CD14-positive monocyte (primary cell): ENCODE measurements at regions not wholly inside any gene's neighbourhood (a gene's known extent, or its start where the extent isn't known, plus 50 kb on each side); places are given as distances from the start of the nearest gene placed in this dataset.
A peak's percentile ranks its signal among the peaks of the same experiment; 100 is the strongest.

Source experiments
- DNase-seq, 3 donors: peaks; one replicate each; pipeline ENCODE4 v3.0.0-alpha.2; 2011 to 2022
- H2AFZ ChIP-seq: 2 replicates; pipeline ENCODE4 v1.6.0; 2012; ENCODE audit warnings: mild to moderate bottlenecking, low read depth, low read length, inconsistent platforms; ENCODE audit not compliant: insufficient read depth, poor library complexity, severe bottlenecking
- H3K27ac ChIP-seq, 2 donors: 1 replicate in 1 of 2; 2 replicates in 1 of 2; pipeline ENCODE4 v1.5.1; 2012 to 2013; ENCODE audit warnings: low read length in 2 of 2, control low read depth in 1 of 2, inconsistent platforms in 1 of 2, low read depth in 1 of 2, mild to moderate bottlenecking in 1 of 2
- H3K27me3 ChIP-seq, 2 donors: one replicate each; pipeline versions ENCODE4 v1.6.0 to v1.6.1; 2011 to 2013; ENCODE audit warnings: low read length in 2 of 2; ENCODE audit not compliant: control insufficient read depth in 2 of 2, insufficient read depth in 2 of 2
- H3K36me3 ChIP-seq, 2 donors: replicated peaks in 1 of 2; 1 replicate in 1 of 2; 2 replicates in 1 of 2; pipeline versions ENCODE4 v1.5.1 to v1.6.1; 2012 to 2013; ENCODE audit warnings: low read length in 2 of 2, control low read depth in 1 of 2, inconsistent platforms in 1 of 2, mild to moderate bottlenecking in 1 of 2; ENCODE audit not compliant: insufficient read depth in 2 of 2, control insufficient read depth in 1 of 2
- H3K4me1 ChIP-seq, 2 donors: 1 replicate in 1 of 2; 2 replicates in 1 of 2; pipeline versions ENCODE4 v1.5.1 to v1.6.1; 2012 to 2013; ENCODE audit warnings: low read length in 2 of 2, control low read depth in 1 of 2, inconsistent platforms in 1 of 2, mild to moderate bottlenecking in 1 of 2, moderate library complexity in 1 of 2; ENCODE audit not compliant: insufficient read depth in 2 of 2, control insufficient read depth in 1 of 2
- H3K4me2 ChIP-seq: replicated peaks from 2 replicates; pipeline ENCODE3; 2012; ENCODE audit warnings: low read length, moderate library complexity, mild to moderate bottlenecking; ENCODE audit not compliant: poor library complexity, severe bottlenecking; ENCODE audit errors: extremely low read depth
- H3K4me3 ChIP-seq, 3 experiments: fragments of 200-600 bp in 1 of 3; sonication (generic) in 1 of 3; replicated peaks in 1 of 3; 1 replicate in 2 of 3; 2 replicates in 1 of 3; pipeline ENCODE4 v1.5.1; 2011 to 2013; ENCODE audit warnings: low read length in 3 of 3, mild to moderate bottlenecking in 3 of 3, control low read depth in 2 of 3, low read depth in 2 of 3, inconsistent platforms in 1 of 3, moderate library complexity in 1 of 3
- H3K79me2 ChIP-seq: 2 replicates; pipeline ENCODE4 v1.6.0; 2012; ENCODE audit warnings: mild to moderate bottlenecking, control low read depth, inconsistent platforms, low read length, moderate library complexity; ENCODE audit not compliant: insufficient read depth
- H3K9ac ChIP-seq: 2 replicates; pipeline ENCODE4 v1.6.0; 2017; ENCODE audit warnings: low read length, mild to moderate bottlenecking; ENCODE audit not compliant: insufficient read depth, poor library complexity, severe bottlenecking
- H3K9me3 ChIP-seq, 2 donors: replicated peaks in 1 of 2; 1 replicate in 1 of 2; 2 replicates in 1 of 2; pipeline versions ENCODE4 v1.5.1 to v1.6.1; 2012 to 2013; ENCODE audit warnings: low read length in 2 of 2, control low read depth in 1 of 2; ENCODE audit not compliant: control insufficient read depth in 1 of 2, insufficient read depth in 1 of 2
- H4K20me1 ChIP-seq: 2 replicates; pipeline ENCODE4 v1.6.0; 2012; ENCODE audit warnings: mild to moderate bottlenecking, low read length, control low read depth, moderate library complexity; ENCODE audit not compliant: insufficient read depth
- H3K27ac Mint-ChIP-seq, 7 donors: one replicate each; pipeline ENCODE4 v1.8.0; 2020; ENCODE audit warnings: mild to moderate bottlenecking in 7 of 7, mixed read lengths in 7 of 7, moderate library complexity in 6 of 7, inconsistent platforms in 2 of 7
- H3K27me3 Mint-ChIP-seq, 3 donors: one replicate each; pipeline ENCODE4 v1.8.0; 2021 to 2022; ENCODE audit warnings: low read depth in 3 of 3, mild to moderate bottlenecking in 3 of 3, mixed read lengths in 3 of 3, moderate library complexity in 3 of 3, inconsistent platforms in 1 of 3
- H3K36me3 Mint-ChIP-seq, 2 donors: one replicate each; pipeline ENCODE4 v1.8.0; 2020; ENCODE audit warnings: mixed read lengths in 2 of 2, inconsistent platforms in 1 of 2, mild to moderate bottlenecking in 1 of 2
- H3K4me1 Mint-ChIP-seq: one replicate; pipeline ENCODE4 v1.8.0; 2020; ENCODE audit warnings: mild to moderate bottlenecking, mixed read lengths
- H3K4me3 Mint-ChIP-seq, 2 donors: one replicate each; pipeline ENCODE4 v1.8.0; 2020; ENCODE audit warnings: mild to moderate bottlenecking in 2 of 2, mixed read lengths in 2 of 2, moderate library complexity in 1 of 2
- H3K9me3 Mint-ChIP-seq, 7 donors: one replicate each; pipeline ENCODE4 v1.8.0; 2020 to 2022; ENCODE audit warnings: mixed read lengths in 7 of 7, mild to moderate bottlenecking in 6 of 7, moderate library complexity in 6 of 7, inconsistent platforms in 2 of 7
- CTCF ChIP-seq: fragments of 200-600 bp; IDR thresholded peaks from one replicate; pipeline ENCODE4 v1.8.0; 2022; ENCODE audit warnings: antibody characterized with exemption, mild to moderate bottlenecking
- WGBS: methylation state at CpG from one replicate; pipeline ENCODE4 v1.1.5; 2013; ENCODE audit warnings: missing lambda C conversion rate; ENCODE audit not compliant: insufficient coverage; 5-methylcytosine and 5-hydroxymethylcytosine counted together
- intact Hi-C, 2 donors: fragments of 100-400 bp; cut with micrococcal nuclease; formaldehyde crosslinking; loops; one replicate each; pipeline versions ENCODE4 v1.15.0 to v1.15.1; 2023

- Mint-ChIP-seq H3K27ac (no peak overlapping the region), H3K27me3 (peaks cover 1 to 3% (median 2%) of the 10 kb centered on the region in 3 donors), H3K4me1 (peaks cover 11% of the 10 kb centered on the region), H3K4me3 (no peak overlapping the region), H3K36me3 (no peaks in the 10 kb centered on the region), H3K9me3 (peaks cover 0 to 4% (median 0%) of the 10 kb centered on the region in 7 donors)
- peaks cover 7 to 15% of the 10 kb centered on the region in 2 donors for H3K4me1 ChIP-seq
- H3K4me3 ChIP-seq, result no peak overlapping the region
- no peaks in the 10 kb centered on the region for H3K36me3 ChIP-seq
- no peaks in the 10 kb centered on the region for H4K20me1 ChIP-seq
- intact Hi-C loops, result no loop called here
- no peaks in the 10 kb centered on the region for H3K27me3 ChIP-seq
- TF ChIP-seq CTCF, result no peak
- H3K27ac ChIP-seq, result no peak overlapping the region
- 100% methylated on average over 4 of the region's 7 CpGs for WGBS
- H2AFZ ChIP-seq, result no peak overlapping the region
- H3K4me2 ChIP-seq, result no peak overlapping the region
- no peaks in the 10 kb centered on the region for H3K9me3 ChIP-seq
- DNase-seq, result no peak
- H3K79me2 ChIP-seq, result no peaks in the 10 kb centered on the region
- H3K9ac ChIP-seq, result no peak overlapping the region
Observed at GRCh38 chr16:6828690-6829089, 504.0 kb upstream of the RBFOX1 start.

- no peaks in the 10 kb centered on the region for H3K36me3 Mint-ChIP-seq
Observed at GRCh38 chr16:6827931-6828330, 504.7 kb upstream of the RBFOX1 start.

More at GRCh38 chr16:6827931-6828330, 504.7 kb upstream of the RBFOX1 start:
- no peak overlapping the region for H3K9ac ChIP-seq
- 0% methylated on average over 1 of the region's 1 CpG for WGBS
- no peak for DNase-seq
- peaks cover 2 to 3% (median 2%) of the 10 kb centered on the region in 3 donors for H3K27me3 Mint-ChIP-seq
- H3K4me3 Mint-ChIP-seq, result peak overlapping the region in 1 of 2 donors; percentile 57
- peaks cover 7 to 15% of the 10 kb centered on the region in 2 donors for H3K4me1 ChIP-seq
- H3K9me3 Mint-ChIP-seq, result peaks cover 0 to 3% (median 0%) of the 10 kb centered on the region in 7 donors
- H3K9me3 ChIP-seq, result no peaks in the 10 kb centered on the region
- H3K36me3 ChIP-seq, result no peaks in the 10 kb centered on the region
- H3K79me2 ChIP-seq, result no peaks in the 10 kb centered on the region
- intact Hi-C loops, result no loop called here
- H4K20me1 ChIP-seq, result no peaks in the 10 kb centered on the region
- no peak overlapping the region for H3K4me3 ChIP-seq
- H3K27ac ChIP-seq, result peak overlapping the region; percentile 11 to 65
- no peak overlapping the region for H2AFZ ChIP-seq
- H3K4me1 Mint-ChIP-seq, result peaks cover 11% of the 10 kb centered on the region
- no peak for TF ChIP-seq CTCF
- peak overlapping the region in 2 of 7 donors; percentile 31 for H3K27ac Mint-ChIP-seq
- no peaks in the 10 kb centered on the region for H3K27me3 ChIP-seq
- peak overlapping the region; percentile 24 for H3K4me2 ChIP-seq
